ENCODE measurements at regions not wholly inside any gene's neighbourhood (a gene's known extent, or its start where the extent isn't known, plus 50 kb on each side); places are given as distances from the start of the nearest gene placed in this dataset.

DNA sequence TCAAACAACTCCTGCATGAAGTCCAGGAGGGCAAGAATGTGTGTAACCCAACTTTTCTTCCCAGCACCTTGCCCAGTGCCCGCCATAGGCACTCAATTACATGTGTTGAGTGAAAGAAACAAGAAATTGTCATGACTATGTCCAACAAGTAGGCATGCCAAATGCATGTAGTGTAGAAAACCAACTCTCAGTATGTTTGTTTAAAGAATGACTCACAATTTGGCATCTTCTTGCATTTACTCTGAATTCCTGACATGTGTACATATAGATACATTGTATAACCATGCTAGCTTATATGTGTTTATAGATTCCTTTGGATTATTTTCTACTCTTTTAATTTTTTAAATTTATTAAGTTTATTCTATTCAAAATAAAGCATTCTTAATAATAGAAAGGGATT is 305.0 kb downstream of the EFNB2 start:
- no peak for DNase-seq

DNA sequence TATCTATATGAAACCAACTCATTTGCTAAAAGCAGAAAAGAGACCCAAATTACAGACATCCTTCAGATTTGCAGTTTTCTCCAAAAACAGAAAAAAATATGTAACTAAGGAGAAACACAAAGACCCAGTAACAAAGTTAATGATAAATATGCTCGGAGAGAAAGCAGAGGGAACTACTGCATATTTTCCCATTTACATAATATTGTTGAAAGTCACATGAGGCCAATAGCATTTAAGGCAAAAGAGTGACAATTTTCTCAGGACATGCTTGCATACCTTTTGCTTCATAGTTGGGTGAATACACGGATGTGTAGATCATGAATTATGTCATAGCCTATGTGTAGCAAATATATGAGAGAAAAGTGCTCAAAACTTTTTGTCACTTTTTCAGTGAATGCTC is 310.3 kb downstream of the EFNB2 start:
- no peak for DNase-seq

DNA sequence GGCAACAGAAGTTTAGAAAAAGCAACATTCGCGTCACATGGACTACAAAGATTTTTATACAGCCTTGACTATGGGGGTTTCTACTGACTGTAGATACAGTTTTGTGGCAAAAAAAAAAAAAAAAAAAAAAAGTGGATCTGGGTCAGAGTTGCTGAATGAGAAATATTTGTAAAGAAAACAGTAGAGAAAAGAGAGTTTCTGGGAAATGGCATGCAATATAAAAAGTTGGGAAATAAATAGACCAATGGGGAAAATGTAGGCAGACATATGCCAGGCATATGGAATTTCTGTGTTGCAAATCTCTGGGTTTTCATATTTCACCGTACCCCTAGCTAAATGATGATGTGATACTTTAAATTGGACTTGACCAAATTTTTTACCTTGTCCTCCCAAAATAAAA is 315.3 kb downstream of the EFNB2 start:
- no peak for DNase-seq

DNA sequence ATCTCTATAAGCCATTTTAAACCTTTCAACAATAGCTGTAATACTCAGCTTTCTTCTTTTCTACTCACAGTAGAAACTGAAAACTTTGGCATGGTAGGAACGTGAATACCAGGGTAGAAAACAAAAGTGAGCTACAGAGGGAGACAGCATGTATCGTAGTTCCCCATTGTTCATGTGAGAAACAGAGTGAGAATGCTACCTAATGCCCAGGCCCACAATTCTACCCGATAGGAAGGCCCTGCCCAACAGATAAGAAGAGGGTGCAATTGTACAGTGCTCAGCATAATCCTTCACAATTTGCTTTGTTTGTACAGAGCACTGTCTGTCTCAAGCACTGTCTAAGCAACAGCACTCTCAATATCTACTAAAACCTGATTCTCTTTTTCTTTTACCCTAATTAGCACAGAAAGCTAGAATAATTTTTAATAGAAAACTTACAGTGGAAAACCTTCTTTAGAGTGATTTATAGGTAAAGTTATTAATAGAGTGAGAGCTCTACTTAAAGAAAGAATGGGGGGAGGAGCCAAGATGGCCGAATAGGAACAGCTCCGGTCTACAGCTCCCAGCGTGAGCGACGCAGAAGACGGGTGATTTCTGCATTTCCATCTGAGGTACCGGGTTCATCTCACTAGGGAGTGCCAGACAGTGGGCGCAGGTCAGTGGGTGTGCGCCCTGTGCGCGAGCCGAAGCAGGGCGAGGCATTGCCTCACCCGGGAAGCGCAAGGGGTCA is 322.3 kb downstream of the EFNB2 start:
- no peak for DNase-seq

DNA sequence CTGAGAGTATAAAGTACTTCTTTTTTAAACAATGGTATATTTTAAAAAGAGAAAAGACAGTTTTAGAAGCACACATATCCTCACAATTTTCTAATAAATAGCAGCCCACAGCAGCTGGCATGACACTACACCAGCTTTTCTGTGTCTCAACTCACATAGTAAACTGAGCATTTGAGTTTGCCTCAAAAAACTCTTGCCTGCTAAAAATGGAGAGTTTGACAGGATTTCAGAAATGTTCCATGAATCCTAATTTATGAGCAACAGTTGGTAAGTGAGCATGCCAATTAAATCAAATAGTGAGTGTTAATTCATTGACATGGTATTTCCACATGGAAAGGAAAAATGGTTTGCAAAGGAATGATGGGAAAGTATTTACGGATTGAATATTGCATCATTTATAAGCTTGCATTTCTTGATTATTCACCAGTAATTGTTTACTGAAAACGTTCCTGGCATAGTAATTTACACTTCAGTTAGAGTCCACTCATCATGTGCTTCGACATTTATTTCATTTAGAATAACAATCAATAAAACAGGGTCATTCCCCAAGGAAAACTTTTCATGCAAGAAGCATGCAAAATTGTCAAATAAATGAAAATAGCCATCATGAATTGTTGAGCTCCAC is 323.0 kb downstream of the EFNB2 start:
- no peak for DNase-seq

DNA sequence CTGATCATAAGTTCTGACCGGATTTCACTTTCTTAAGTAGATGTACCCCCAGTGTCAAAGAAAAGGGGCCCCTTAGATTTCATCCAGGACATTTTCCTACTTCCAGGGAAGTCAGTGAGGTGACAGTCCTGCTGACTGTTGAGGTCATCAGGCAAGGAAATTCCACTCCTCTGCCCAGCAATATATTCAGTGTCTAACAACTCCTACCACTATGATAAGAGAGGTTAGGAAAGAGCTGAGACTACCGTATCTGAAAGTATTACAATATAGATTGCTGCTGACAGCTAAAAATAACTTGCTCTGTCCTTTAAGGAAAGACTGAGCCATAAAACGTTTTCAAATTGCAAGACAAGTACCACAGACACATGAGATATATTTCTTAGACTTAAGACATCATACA is 325.1 kb downstream of the EFNB2 start:
- DNase-seq = no peak

DNA sequence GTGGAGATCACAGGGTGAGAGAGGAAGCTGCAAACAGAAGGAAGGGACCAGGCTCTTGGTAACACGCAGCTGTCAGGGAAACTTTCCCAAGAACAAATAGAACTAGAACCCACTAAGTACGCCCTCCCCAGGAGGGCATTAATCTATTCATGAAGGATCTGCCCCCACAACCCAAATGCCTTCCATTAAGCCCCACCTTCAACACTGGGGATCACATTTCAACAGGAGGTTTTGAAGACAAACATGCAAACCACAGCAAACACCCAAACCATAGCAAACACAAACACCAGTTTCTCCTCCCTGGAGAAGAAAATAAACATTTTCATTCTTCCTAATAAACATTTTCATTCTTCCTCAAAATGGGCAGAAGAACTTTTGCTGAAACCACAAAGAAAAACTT is 329.6 kb downstream of the EFNB2 start:
- no peak for DNase-seq

DNA sequence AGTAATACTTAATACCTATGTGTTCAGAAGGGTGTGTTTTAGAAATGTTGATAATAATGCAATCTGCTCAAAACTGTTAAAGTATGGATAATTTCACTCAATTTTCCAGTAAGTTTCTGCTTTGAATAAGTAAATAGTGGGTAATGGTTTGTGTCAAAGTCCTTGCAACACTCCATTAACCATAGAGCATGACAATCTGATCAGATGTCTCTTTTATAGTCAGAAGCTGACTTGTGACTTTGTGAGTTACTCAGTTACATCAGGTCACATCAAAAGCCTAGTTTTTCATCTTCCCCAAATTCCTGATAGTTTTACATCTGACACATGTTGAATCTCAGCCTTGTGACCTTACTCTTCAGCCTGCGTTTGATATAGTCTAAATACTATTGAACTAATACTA is 338.0 kb downstream of the EFNB2 start:
- no peak for DNase-seq

DNA sequence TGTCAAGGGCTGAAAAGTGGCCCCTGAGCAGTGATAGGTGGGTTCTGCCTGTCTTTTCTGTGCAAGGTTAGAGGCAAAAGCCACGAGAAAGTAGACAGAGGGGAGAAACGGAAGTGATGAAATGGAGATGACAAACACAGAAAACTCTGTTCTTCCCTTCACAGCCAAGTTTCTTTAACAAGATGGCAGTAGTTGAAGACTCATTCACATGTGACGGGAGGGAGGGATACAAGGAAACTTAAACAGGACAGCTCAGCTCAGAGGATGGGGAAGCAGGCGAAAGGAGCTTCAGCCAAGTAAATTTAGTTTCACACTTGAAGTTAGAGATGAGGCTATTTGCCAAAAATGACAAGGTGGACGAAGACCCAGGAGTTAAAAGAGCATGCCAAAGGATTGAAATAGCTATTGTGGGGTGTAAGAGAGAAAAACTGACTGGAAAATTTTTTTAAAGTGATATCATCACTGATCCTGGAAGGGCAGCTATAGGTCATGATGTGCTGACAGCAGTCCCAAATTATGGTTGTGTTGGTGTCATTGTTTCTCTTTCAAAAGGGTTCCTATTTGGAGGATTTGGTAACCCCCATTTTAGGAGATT is 347.9 kb downstream of the EFNB2 start:
- DNase-seq = no peak

DNA sequence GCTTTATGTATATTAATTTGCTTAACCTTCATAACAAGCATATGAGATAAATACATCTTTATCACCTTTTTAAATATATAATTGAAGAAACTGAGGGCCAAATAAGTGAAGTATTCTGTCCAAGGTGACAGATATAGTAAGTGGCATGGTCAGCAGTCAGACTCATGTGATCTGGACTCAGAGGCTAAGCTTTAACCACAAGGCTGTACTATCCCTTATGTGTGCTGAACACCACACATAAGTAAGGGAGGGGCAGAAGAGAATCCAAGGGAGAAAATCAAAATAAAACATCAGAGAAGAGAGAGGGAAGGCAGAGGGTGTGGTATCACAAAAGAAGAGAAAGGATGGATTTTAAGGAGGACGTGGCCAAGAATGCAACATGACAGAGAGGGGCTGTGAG is 348.4 kb downstream of the EFNB2 start:
- DNase-seq = no peak

DNA sequence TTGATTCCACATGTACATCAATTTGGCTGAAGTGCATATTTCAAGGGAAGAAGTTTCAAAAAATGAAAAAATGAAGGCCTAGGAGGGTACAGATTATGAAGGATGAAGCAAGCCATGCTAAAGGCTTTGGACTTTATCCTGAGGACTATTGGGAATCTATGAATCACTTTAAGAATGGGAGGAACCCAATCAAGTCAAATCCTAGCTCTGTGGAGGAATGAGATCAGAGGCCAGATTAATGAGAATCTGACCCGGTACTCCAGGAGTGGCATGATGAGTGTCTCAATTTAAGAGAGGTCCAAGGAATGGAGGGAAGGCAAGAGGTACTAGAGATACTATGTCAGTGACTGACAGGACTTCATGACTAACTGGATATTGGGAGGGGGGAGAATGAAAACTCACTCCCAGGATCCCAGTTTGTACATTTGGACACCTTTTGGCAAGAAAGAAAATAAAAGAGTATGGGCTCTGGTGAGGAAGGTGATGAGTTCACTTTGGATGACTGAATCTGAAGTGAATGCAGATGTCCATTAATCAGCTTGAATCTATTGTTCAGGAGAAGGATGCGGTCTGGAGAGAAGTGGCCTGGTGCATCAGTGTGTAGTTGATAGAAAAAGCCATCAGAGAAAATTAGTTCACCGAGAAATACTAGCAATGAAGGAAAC is 349.0 kb downstream of the EFNB2 start:
- DNase-seq = no peak

DNA sequence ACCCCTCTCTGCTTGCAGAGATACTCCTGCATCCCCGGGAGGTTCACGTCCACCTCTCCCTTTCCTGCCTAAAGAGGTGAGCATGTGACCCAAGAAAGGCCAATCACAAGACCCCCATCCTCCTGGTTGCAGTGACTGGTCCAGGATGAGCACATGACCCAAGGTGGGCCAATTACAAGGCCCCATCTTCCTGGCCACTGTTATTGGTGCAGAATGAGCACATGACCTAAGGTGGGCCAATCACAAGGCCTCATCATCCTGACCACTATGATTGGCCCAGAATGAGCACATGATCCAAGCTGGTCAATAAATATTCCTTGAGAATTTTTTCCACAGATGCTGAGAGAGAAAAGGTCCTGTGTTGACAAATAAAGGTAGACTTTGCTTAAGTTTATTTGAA is 350.7 kb downstream of the EFNB2 start:
- DNase-seq = no peak

DNA sequence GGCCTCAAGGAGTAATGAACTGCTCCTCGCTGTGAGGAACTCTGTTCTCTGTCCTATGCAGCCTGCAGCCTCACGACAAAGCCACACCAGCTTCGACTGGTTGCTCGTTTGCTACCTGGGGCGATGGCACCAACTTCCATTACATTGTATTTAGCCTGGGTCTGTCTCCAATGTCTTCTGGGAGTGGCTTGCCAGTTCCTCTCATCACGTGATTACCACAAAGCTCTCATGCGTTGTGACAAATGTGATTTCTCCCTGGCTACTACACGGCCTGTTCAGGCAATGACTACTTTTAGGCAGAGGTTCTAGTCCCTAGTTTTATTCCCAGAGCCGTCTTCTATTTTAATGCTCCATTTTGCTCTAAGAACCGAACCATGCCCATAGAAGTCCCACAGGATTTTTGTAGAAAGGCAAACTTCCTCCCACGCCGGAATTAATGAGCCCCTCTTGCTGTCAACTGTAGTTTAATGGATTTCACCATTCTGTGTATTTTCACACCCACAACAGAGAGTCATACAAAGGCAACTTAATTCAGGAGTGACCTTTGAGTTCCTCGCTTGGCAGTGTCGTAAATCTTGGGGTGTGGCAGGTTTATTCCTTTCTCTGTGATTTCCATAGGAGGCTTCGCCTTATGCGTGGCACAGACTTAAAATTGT is 351.9 kb downstream of the EFNB2 start:
- DNase-seq = no peak

DNA sequence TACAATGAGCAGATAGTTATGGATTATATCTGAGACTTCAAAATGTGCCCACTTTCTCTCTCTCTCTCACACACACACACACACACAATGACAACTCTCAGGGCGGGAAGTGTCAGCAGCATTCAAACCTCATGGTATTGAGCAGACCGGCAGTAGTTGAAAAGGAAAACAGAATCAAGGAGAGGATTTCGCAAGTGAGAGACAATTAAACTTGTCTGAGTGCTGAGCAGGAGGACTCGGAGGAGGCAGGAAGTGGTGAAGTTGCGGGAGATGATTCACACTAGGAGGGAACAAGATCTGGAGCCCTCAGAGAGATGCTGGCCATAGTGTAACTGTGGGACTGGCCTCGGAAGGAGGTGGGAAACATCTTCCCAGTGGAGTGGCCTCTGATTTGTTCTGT is 353.1 kb downstream of the EFNB2 start:
- no peak for DNase-seq

DNA sequence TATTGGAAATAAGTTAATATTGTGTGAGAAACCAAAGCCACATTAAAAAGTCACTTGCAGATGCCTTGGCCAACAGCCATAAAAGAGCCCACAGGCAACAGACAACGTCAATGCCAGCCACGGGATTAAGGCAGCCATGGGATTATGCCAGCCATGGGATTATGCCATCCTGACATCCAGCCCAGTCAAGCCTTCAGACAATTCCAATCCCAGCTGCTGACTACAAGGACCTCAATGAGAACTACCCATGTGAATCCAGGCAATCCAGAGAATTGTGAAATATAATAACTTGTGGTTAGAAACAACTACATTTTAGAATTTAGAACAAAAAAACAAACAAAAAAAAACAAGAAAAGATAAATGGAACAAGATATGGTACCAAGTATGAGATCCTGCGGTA is 356.6 kb downstream of the EFNB2 start:
- no peak for DNase-seq

DNA sequence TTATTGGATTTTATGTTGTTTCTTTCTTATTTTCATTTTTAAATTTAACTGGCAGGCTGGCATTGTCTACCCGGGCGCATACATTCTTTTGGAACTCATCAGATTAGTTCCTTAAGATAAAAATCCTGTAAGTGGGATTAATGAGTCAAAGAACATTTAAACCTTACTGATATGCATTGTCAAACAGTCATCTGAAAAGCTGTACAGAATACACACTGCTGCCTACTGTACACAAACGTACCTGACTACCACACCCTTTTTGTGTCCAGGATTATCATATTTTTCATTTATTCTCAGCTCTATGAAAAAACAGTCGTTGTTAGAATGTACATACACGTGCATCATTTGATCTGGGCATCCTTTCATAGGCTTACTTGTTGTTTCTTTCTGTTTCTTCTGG is 358.3 kb downstream of the EFNB2 start:
- DNase-seq = no peak

DNA sequence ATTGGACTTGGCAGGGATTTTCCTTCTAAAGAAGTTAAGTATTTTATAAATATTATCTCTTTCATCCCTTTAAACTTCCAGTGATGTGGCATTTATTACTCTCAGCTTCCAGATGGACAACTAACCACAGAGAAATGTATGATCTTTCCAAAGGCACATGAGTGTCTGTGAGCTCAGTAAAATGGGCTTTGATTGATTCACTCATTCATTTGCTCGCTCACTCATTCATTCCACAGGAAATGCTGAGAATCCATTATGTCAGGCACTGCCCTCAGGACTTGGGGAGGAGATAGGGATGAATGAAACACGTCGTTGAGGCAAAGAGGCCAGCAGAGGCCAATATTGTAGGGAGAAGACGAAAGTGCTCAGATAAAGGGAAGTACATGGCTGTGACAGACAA is 359.3 kb downstream of the EFNB2 start:
- no peak for DNase-seq

DNA sequence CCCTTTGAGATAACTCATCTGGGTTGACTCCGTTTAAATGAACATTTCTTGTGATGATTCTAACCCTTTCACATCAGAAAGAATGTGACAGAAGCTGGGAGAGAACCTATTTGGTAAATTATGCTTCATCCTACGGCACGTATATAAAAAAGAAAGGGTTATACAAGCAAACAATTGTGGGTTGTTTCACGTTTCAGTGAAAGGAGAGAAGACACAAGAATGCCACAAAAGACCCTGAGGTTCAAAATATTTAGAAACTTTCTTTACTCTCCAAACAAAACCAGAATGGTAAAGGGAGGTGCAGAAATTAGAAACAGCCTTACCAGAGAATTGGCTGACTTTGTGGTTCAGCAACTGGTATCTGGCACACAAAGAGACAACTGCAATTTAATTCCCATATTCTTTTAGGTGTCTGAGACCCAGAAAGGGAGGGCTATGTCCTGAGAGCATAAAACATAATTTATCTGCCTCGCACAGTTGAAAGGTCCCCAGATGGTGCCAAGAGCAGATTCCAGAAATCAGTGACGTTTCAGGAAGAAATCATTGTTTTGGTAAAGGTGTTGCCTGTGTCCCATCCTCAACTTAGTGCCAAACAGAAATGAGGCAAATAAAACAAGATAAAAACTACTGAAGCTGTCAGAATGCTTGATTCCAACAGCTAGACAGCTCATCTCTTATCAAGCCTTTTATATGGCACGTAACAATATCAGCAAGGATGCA is 361.4 kb downstream of the EFNB2 start:
- DNase-seq = no peak

DNA sequence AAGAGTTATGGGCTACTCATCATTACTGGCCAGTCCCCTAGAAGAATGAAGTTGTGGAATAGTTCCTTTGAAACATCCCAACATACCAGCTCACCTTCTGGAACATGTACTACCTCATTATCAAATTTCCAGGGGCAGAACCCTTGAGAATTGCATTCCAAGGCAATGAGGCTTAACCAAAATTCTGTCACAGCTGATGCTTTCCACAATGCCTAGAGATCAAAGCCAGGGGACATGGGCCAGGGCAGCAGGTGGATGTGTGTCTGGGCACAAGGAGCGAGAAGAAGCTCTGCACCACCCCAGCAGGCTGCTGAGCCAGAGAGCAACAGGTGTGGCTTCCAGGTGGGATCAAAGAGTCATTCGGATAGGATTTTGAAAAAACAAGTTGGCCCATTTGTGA is 362.1 kb downstream of the EFNB2 start:
- DNase-seq = no peak

DNA sequence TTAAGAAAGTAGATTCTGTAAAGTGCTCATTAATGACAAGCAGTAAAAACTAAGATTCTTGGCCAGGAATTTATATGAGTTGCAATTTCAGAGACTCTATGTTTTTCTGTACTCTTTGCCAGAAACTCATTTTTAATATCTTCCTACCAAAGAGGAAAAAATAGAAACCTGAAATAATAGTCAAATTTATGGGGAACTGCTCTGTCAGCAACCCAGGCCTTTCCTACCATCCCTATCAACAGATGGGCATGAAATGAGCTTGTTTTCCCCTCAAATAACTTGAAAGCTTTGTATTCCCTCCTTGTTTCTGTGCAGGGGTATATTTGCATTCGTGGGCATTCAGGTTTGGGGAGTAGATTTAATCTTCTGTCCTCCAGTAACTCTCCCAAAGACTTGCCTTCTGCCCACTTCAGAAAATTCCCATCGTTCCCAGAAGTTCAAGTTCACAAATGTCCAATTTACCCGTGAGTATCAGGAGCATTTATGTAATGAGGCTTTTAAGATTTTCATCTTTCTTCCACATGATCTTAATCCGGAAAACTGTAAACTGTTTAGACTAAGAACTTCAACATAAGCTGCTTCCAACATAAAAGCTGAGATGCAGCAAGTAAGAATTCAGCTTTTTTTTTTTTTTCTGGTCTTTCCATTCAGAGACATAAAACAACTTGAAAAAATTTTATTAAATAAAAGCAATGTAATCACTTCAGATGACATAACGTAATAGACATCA is 363.1 kb downstream of the EFNB2 start:
- no peak for DNase-seq

DNA sequence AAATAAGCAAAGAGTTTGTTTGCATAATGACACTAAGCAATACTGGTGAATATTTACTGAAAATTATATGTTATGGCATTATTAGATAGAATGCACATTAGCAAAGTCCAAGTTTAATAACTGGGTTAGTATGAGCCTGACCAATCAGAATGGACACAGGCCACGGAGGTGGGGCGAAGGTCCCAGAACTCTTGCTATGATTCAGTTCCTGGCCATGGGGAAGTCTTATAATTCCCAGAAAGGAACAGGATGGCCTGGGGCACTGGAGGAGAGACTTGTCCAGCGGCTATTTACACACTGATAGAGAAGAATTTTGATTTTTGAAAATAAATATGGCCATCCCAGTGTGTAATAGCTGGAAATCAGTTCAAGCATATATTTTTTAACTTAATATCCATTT is 372.0 kb downstream of the EFNB2 start:
- no peak for DNase-seq

DNA sequence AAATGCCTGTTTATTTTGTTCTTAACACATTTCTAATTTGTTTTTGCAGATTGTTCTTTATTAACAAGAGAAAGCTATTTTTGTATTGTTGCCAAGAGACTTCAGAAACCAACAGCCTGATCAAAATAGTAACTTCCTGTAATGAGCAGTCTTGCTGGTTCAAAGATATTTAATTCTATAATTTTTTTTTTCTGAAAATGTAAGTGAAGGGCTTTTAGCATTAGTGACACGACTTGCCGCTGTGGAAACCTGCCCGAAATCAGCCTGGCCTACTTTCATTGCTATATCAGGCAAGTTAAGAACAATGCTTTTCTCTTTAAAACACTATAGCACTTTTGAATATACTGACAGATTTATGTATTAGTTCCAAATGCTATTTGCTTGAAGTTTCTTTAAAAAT is 374.3 kb downstream of the EFNB2 start:
- DNase-seq = no peak
